Fibroblast of mammary gland (primary cell): ENCODE measurements at regions not wholly inside any gene's neighbourhood (a gene's known extent, or its start where the extent isn't known, plus 50 kb on each side); places are given as distances from the start of the nearest gene placed in this dataset.
"Not testable (repeated sequence)": the region's sequence is repeated elsewhere in the genome, so short reads cannot be mapped to it uniquely, and the experiment has no call there.

Experiments used
- DNase-seq: peaks from one replicate; pipeline ENCODE4 v3.0.0-alpha.2; 2010; ENCODE audit warnings: low read depth
- H3K4me3 ChIP-seq: 2 replicates; pipeline ENCODE4 v1.5.1; 2011; ENCODE audit warnings: low read depth, mild to moderate bottlenecking, low read length, moderate library complexity; ENCODE audit not compliant: control insufficient read depth
- TF ChIP-seq, protein P1 (sequence below): conservative IDR thresholded peaks from 2 replicates; pipeline ENCODE4 v1.5.1; 2011; ENCODE audit warnings: low read depth, low read length, inconsistent platforms; ENCODE audit not compliant: control insufficient read depth, insufficient read depth

DNA sequence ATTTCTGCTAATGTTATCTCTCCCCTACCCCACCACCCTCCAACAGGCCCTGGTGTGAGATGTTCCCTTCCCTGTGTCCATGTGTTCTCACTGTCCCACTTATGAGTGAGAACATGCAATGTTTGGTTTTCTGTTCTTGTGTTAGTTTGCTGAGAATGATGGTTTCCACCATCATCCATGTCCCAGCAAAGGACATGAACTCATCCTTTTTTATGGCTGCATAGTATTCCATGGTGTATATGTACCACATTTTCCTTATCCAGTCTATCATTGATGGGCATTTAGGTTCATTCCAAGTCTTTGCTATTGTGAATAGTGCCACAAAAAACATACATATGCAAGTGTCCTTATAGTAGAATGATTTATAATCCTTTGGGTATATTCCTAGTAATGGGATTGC lies 104.5 kb downstream of the ZNF33B start:
- not testable (repeated sequence) for H3K4me3 ChIP-seq, DNase-seq

DNA sequence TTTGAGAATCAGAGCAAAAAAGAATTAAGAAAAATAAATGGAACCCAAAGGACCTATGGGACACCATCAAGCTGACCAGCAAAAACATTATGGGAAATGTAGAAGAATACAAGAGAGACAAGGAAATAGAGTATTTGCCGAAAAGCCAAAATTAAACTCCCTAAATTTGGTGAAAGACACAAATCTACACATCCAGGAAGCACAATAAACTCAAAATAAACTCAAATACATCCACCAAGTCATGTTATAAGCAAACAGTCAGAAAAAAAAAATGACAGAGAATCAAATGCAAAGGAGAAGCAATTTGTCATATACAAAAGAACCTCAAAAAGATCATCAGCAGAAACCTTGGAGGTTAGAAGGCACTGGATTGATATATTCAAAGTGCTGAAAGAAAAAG lies 105.4 kb downstream of the ZNF33B start:
- no peak for DNase-seq
- TF ChIP-seq, protein P1, sequence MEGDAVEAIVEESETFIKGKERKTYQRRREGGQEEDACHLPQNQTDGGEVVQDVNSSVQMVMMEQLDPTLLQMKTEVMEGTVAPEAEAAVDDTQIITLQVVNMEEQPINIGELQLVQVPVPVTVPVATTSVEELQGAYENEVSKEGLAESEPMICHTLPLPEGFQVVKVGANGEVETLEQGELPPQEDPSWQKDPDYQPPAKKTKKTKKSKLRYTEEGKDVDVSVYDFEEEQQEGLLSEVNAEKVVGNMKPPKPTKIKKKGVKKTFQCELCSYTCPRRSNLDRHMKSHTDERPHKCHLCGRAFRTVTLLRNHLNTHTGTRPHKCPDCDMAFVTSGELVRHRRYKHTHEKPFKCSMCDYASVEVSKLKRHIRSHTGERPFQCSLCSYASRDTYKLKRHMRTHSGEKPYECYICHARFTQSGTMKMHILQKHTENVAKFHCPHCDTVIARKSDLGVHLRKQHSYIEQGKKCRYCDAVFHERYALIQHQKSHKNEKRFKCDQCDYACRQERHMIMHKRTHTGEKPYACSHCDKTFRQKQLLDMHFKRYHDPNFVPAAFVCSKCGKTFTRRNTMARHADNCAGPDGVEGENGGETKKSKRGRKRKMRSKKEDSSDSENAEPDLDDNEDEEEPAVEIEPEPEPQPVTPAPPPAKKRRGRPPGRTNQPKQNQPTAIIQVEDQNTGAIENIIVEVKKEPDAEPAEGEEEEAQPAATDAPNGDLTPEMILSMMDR, result no peak
- no peak overlapping the region for H3K4me3 ChIP-seq

DNA sequence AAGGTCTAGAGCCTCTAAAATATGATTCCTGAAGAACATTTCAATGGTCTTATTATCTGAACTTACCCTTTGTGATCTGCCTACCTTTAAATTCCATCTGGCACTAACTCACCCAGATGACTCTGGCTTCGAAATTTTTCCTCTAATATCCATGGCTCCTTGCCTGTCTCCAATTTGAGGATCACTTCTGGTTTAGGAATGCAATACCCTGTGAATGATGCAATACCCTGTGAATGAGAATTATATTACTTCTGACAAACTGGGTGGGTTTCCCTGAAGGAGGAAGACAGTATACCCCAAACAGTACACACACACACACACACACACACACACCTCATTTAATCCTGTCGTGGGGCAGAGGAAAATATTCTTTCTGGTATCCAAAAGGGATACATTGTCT lies 115.3 kb downstream of the ZNF33B start:
- TF ChIP-seq, protein P1, result no peak
- no peak for DNase-seq
- no peak overlapping the region for H3K4me3 ChIP-seq

DNA sequence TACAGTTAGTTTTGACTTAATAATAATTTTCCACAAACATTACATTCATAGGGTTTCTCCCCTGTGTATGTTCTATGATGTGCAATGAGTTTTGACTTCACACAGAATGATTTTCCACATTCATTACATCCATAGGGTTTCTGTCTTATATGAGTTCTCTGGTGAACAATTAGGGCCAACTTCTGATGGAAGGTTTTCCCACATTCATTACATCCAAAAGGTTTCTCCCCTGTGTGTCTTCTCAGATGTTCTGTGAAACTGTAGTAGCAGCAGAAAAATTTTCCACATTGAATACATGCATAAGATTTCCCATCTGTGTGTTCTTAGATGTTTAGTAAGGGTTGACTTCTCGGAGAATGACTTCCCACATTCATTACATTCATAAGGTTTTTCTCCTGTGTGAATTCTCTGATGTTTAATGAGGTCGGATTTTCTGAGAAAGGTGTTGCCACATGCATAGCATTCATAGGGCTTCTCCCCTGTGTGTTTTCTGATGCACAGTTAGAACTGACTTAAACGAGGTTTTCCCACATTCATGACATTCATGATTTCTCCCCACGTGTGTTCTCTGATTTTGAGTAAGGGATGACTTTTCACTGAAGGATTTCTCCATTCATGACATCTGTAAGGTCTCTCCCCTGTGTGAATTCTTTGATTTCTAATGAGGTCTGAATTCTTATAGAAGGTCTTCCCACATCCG lies 118.5 kb downstream of the ZNF33B start:
- no peak overlapping the region for H3K4me3 ChIP-seq
- DNase-seq, result peak; percentile 4
- TF ChIP-seq, protein P1, result no peak

DNA sequence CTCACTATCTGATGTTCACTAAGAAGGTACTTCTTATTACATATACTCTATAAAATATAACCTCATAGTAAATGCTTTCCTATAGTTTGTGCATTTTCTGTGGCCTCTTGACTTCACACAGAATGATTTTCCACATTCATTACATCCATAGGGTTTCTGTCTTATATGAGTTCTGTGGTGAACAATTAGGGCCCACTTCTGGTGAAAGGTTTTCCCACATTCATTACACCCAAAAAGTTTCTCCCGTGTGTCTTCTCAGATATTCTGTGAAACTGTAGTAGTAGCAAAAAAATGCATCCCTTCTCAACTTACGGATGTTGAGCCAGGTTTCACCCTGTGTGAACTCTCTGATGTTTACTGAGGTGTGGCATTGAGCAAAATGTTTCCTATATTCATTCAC lies 119.3 kb downstream of the ZNF33B start:
- TF ChIP-seq, protein P1, result no peak
- H3K4me3 ChIP-seq, result no peak overlapping the region
- DNase-seq, result no peak

DNA sequence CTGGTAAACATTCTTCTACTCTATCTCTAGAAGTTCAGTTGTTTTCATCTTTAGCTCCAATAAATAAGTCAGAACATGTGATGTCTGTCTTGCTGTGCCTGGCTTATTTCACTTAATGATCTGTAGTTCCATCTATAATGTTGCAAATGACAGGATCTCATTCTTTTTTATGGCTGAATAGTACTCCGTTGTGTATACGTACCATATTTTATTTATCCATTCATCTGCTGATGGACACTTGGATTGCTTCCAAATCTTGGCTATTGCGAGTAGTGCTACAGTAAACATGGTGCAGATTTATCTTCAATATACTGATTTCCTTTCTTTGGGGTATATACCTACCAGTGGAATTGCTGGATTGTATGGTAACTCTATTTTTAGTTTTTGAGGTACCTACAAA lies 124.4 kb downstream of the ZNF33B start:
- no peak overlapping the region for H3K4me3 ChIP-seq
- TF ChIP-seq, protein P1, result no peak
- no peak for DNase-seq

DNA sequence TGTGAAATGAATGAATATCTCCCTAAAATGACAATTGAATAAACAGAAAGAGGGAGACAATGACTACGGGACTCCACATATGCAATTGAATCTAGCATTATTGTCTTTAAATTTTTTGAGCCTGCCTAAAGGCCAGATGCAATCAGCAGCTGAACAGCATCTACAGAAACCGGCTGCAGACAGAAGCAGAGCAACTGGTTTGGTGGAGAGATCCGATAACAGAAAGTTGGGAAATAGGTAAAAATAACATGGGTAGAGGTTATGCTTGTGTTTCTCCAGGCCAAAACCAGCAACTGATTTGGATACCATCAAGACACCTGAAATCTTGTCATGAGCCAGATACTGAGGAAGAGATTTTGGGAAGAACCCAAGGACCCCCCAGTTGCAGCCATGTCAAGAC lies 146.6 kb downstream of the ZNF33B start:
- no peak overlapping the region for H3K4me3 ChIP-seq
- TF ChIP-seq, protein P1, result no peak
- DNase-seq, result no peak
